ENCODE measurements at regions not wholly inside any gene's neighbourhood (a gene's known extent, or its start where the extent isn't known, plus 50 kb on each side); places are given as distances from the start of the nearest gene placed in this dataset.

DNA sequence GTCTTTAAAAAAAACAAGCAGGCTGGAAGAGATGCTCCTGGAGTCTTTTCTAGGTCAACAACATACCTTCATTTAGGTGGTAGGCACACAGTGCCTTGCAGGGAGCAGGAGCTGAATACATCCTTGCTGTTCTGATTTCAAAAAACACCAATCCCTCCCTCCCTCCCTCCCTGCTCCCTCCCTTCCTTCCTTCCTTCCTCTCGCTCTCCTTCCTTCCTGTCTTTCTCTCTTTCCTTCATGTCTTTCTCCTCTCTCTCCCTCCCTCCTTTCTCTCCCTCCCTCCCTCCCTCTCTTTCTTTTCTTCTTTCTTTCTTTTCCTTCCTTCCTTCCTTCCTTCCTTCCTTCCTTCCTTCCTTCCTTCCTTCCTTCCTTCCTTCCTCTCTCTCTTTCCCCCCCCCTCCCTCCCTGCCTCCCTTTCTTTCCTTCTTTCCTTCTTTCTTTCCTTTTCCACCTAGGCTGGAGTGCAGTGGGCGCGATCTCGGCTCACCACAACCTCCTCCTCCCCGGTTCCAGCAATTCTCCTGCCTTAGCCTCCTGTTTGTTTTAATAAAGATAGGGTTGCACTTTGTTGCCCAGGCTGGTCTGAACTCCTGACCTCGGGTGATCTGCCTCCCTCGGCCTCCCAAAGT is 245.1 kb downstream of the MIAT start:
- H3K4me3 ChIP-seq = no peak overlapping the region
- H3K27me3 ChIP-seq = peaks cover 19 to 33% (median 22%) of the 10 kb centered on the region in 3 donors
- in situ Hi-C loops (cut with MboI; ENCODE audit: low sequenced_read_pairs in 4 of 4) = no loop called here

GRCh38 chr22:26903030-26903856 is 245.9 kb downstream of the MIAT start:
- in situ Hi-C loops (cut with MboI; ENCODE audit: low sequenced_read_pairs in 4 of 4) = no loop called here
- no peak overlapping the region for H3K4me3 ChIP-seq
- H3K27me3 ChIP-seq = peaks cover 19 to 35% (median 19%) of the 10 kb centered on the region in 3 donors
- no peak overlapping the region for H3K27ac ChIP-seq
- H3K4me1 ChIP-seq = no peaks in the 10 kb centered on the region
- TF ChIP-seq POLR2A (IDR thresholded peaks at IDR 0.05) = no peak
- TF ChIP-seq, protein P1, sequence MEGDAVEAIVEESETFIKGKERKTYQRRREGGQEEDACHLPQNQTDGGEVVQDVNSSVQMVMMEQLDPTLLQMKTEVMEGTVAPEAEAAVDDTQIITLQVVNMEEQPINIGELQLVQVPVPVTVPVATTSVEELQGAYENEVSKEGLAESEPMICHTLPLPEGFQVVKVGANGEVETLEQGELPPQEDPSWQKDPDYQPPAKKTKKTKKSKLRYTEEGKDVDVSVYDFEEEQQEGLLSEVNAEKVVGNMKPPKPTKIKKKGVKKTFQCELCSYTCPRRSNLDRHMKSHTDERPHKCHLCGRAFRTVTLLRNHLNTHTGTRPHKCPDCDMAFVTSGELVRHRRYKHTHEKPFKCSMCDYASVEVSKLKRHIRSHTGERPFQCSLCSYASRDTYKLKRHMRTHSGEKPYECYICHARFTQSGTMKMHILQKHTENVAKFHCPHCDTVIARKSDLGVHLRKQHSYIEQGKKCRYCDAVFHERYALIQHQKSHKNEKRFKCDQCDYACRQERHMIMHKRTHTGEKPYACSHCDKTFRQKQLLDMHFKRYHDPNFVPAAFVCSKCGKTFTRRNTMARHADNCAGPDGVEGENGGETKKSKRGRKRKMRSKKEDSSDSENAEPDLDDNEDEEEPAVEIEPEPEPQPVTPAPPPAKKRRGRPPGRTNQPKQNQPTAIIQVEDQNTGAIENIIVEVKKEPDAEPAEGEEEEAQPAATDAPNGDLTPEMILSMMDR (IDR thresholded peaks at IDR 0.05 in 4 of 5, conservative IDR thresholded peaks at IDR 0.05 in 1 of 5) = no peak
- DNase-seq (no peak), ATAC-seq (no peak)
- intact Hi-C loops (cut with DNase I; ENCODE audit: low total_unique reads) = no loop called here
- H3K36me3 ChIP-seq = no peaks in the 10 kb centered on the region
- H3K9me3 ChIP-seq = no peaks in the 10 kb centered on the region

More for the DNA sequence above, 245.1 kb downstream of the MIAT start:
- intact Hi-C loops (cut with DNase I; ENCODE audit: low total_unique reads) = no loop called here
- Histone ChIP-seq H3K9me3 (no peaks in the 10 kb centered on the region), H3K36me3 (no peaks in the 10 kb centered on the region), H3K4me1 (no peaks in the 10 kb centered on the region), H3K27ac (no peak overlapping the region)
- DNase-seq (no peak), ATAC-seq (no peak)
- no peak for TF ChIP-seq POLR2A (IDR thresholded peaks at IDR 0.05)
- TF ChIP-seq, protein P1 (IDR thresholded peaks at IDR 0.05 in 4 of 5, conservative IDR thresholded peaks at IDR 0.05 in 1 of 5) = no peak

DNA sequence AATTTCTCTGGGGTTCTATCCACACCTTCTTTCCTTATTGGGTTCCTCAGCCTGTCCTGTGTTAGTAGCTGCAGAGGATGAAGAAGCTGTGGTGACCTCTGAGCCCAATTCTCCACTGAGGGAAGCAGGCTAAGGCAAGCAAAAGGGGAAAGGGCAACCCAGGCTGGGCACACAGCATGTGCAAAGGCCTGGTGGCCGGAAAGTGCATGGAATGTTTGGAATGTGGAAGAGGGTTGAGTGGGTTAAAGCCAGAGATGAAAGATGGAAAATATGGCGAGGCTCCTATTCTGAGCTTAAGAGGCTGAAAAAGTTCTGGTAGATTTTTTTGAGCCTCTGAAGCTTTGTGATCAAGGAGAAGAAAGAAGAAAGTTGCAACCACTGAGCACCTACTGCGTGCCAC is 247.1 kb downstream of the MIAT start:
- TF ChIP-seq, protein P1 (IDR thresholded peaks at IDR 0.05 in 4 of 5, conservative IDR thresholded peaks at IDR 0.05 in 1 of 5) = no peak
- TF ChIP-seq POLR2A (IDR thresholded peaks at IDR 0.05) = no peak
- intact Hi-C loops (cut with DNase I; ENCODE audit: low total_unique reads) (no loop called here), in situ Hi-C loops (cut with MboI; ENCODE audit: low sequenced_read_pairs in 4 of 4) (no loop called here)
- DNase-seq (no peak), ATAC-seq (no peak)
- Histone ChIP-seq H3K4me1 (no peaks in the 10 kb centered on the region), H3K9me3 (no peaks in the 10 kb centered on the region), H3K36me3 (no peaks in the 10 kb centered on the region), H3K27ac (no peak overlapping the region), H3K4me3 (no peak overlapping the region), H3K27me3 (peaks cover 15 to 27% (median 19%) of the 10 kb centered on the region in 3 donors)

DNA sequence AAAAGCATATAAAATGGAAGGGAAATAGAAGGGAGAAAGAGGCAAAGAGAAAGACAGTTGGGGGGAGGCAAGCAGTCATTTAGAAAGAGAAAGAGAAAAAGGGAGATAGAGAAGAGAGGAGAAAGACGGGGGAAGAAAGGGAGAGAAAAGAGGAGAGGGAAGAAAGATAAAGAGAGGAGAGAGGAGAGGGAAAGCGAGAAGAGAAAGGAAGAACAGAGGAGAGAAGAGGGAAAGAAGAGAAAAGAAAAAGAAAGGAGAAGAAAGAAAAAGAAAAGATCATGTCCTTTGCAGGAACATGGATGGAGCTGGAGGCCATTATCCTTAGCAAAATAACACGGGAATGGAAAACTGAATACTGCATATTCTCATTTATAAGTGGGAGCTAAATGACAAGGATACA is 247.7 kb downstream of the MIAT start:
- ATAC-seq (no peak), DNase-seq (no peak)
- Histone ChIP-seq H3K4me3 (no peak overlapping the region), H3K4me1 (no peaks in the 10 kb centered on the region), H3K27ac (no peak overlapping the region), H3K9me3 (no peaks in the 10 kb centered on the region), H3K36me3 (no peaks in the 10 kb centered on the region), H3K27me3 (peaks cover 17 to 25% (median 19%) of the 10 kb centered on the region in 3 donors)
- no peak for TF ChIP-seq POLR2A (IDR thresholded peaks at IDR 0.05)
- TF ChIP-seq, protein P1 (IDR thresholded peaks at IDR 0.05 in 4 of 5, conservative IDR thresholded peaks at IDR 0.05 in 1 of 5) = no peak
- in situ Hi-C loops (cut with MboI; ENCODE audit: low sequenced_read_pairs in 4 of 4) = no loop called here
- intact Hi-C loops (cut with DNase I; ENCODE audit: low total_unique reads) = no loop called here

All from gastrocnemius medialis (tissue), 4 donors.